Type B pancreatic cell (in vitro differentiated cells): ENCODE measurements at regions not wholly inside any gene's neighbourhood (a gene's known extent, or its start where the extent isn't known, plus 50 kb on each side); places are given as distances from the start of the nearest gene placed in this dataset.

ENCODE experiments used
- DNase-seq: peaks from one replicate; pipeline ENCODE4 v3.0.0; 2021; ENCODE audit warnings: mixed read lengths; ENCODE audit not compliant: unreplicated experiment; ENCODE audit errors: extremely low spot score
- H3K27ac Mint-ChIP-seq: 2 replicates; pipeline ENCODE4 v1.8.0; 2021; ENCODE audit warnings: mild to moderate bottlenecking, mixed read lengths
- H3K27me3 Mint-ChIP-seq: 2 replicates; pipeline ENCODE4 v1.8.0; 2021; ENCODE audit warnings: mixed read lengths
- H3K36me3 Mint-ChIP-seq: 2 replicates; pipeline ENCODE4 v1.8.0; 2021; ENCODE audit warnings: mixed read lengths
- H3K4me1 Mint-ChIP-seq: one replicate; pipeline ENCODE4 v1.8.0; 2021; ENCODE audit warnings: mixed read lengths; ENCODE audit not compliant: unreplicated experiment
- H3K4me3 Mint-ChIP-seq: 2 replicates; pipeline ENCODE4 v1.8.0; 2021; ENCODE audit warnings: mild to moderate bottlenecking, mixed read lengths
- H3K9me3 Mint-ChIP-seq: 2 replicates; pipeline ENCODE4 v1.8.0; 2021; ENCODE audit warnings: mixed read lengths
- TF ChIP-seq, protein P1 (sequence below): fragments of 200-600 bp; sonication (generic); conservative IDR thresholded peaks from 2 replicates; pipeline ENCODE4 v1.5.0; 2021; ENCODE audit warnings: antibody characterized with exemption, mild to moderate bottlenecking

DNA sequence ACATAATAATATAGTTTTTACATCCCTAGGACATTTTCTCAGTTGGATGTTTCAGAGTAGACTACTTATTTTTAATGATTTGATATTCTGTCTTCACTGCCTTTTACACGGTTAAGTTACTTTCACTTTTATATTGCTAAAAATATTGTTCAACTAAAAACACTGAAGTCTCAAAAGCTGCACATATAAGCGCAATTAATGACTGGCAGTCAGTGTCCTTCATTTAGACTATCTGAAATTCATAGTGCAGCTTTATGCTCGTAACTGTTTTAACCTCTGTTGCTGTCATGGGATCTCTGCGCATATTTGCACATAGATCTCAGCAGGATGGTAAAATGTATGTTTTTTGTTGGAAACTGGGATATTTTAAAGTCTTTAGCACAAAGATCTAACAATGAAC, 864.3 kb downstream of the SLITRK6 start:
- Mint-ChIP-seq H3K9me3 (peaks cover 4% of the 10 kb centered on the region), H3K4me1 (peaks cover 5% of the 10 kb centered on the region), H3K27me3 (no peaks in the 10 kb centered on the region), H3K4me3 (no peak overlapping the region), H3K36me3 (no peaks in the 10 kb centered on the region), H3K27ac (no peak overlapping the region)
- TF ChIP-seq, protein P1, sequence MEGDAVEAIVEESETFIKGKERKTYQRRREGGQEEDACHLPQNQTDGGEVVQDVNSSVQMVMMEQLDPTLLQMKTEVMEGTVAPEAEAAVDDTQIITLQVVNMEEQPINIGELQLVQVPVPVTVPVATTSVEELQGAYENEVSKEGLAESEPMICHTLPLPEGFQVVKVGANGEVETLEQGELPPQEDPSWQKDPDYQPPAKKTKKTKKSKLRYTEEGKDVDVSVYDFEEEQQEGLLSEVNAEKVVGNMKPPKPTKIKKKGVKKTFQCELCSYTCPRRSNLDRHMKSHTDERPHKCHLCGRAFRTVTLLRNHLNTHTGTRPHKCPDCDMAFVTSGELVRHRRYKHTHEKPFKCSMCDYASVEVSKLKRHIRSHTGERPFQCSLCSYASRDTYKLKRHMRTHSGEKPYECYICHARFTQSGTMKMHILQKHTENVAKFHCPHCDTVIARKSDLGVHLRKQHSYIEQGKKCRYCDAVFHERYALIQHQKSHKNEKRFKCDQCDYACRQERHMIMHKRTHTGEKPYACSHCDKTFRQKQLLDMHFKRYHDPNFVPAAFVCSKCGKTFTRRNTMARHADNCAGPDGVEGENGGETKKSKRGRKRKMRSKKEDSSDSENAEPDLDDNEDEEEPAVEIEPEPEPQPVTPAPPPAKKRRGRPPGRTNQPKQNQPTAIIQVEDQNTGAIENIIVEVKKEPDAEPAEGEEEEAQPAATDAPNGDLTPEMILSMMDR = no peak
- DNase-seq = no peak

DNA sequence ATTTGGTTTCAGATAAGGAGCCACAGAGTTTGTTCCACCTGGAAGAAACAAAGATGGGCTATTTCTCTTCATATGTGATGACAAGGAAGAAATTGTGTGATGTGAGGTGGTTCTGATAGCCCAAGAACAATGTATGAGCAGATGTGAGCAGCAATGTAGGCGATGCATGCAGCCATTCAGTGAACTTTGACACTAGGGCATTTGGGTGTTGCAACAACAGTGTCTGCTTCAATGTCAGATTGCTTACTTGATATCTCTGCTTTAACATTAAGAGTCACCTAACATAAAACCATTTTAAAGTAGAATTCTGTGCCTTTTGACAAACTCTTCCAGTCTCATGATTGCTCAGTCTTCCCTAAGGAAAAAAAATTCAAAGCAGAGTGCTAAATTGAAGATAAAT, 865.4 kb downstream of the SLITRK6 start:
- Mint-ChIP-seq H3K9me3 (peaks cover 7% of the 10 kb centered on the region), H3K4me1 (peaks cover 5% of the 10 kb centered on the region), H3K27ac (no peak overlapping the region), H3K36me3 (no peaks in the 10 kb centered on the region), H3K27me3 (no peaks in the 10 kb centered on the region), H3K4me3 (no peak overlapping the region)
- TF ChIP-seq, protein P1 = no peak
- no peak for DNase-seq

DNA sequence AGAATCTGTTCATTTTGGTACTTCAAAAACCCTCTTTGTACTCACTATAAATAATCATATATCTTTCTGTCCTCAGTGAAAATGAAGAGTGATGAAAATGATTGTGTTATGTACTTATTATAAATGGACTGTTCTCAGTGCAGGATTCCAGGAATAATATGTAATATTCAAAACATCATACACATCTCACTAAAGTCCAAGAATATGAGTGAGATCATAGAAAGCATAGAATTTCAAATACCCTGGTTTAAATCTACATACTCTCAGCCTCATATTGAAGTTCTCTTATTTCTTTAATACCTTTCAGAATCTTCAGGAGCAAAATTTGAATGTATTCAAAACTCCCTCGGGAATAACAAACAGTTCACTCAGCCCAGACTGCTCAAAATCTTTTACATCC, 868.0 kb downstream of the SLITRK6 start:
- no peak for DNase-seq
- no peak overlapping the region for H3K4me3 Mint-ChIP-seq
- TF ChIP-seq, protein P1 = no peak
- H3K27me3 Mint-ChIP-seq = no peaks in the 10 kb centered on the region
- no peaks in the 10 kb centered on the region for H3K36me3 Mint-ChIP-seq
- peaks cover 5% of the 10 kb centered on the region for H3K4me1 Mint-ChIP-seq
- peaks cover 9% of the 10 kb centered on the region for H3K9me3 Mint-ChIP-seq
- no peak overlapping the region for H3K27ac Mint-ChIP-seq

DNA sequence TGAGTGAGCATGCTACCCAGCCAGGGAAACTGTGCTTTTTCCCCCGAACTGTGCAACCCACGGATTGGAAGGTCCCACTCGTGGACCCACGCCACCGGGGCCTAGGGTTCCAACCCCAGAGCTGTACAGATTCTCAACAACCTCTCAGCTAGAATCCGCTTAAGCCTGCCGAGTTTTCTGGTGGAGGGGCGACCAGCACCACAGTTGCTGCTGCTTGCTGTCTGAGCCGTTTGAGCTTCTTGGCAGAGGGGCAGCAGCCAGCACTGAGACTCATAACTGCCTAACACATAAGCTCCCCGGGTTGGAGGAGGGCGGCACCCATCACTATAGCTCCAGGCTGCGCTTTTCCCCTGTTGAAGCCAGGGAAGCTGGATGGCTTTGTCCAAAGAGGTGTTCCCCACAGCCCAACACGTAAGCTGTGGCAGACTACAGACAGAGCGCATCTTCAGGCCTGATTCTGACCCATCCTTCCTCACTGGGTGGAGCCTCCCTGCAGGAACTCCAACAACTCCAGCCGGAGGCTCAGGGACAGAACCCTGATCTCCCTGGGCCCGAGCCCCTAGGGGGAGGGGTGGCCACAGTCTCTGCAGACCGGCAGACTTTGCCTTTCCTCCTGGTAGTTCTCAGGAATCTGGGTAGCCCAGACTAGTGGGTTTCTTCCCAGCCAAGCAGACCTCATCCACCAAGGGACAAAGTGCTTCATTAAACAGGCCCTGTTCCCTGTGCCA, 871.6 kb downstream of the SLITRK6 start:
- H3K27ac Mint-ChIP-seq = no peak overlapping the region
- TF ChIP-seq, protein P1 = no peak
- H3K36me3 Mint-ChIP-seq = no peaks in the 10 kb centered on the region
- no peaks in the 10 kb centered on the region for H3K4me1 Mint-ChIP-seq
- H3K9me3 Mint-ChIP-seq = peaks cover 5% of the 10 kb centered on the region
- H3K4me3 Mint-ChIP-seq = no peak overlapping the region
- H3K27me3 Mint-ChIP-seq = no peaks in the 10 kb centered on the region
- DNase-seq = no peak

DNA sequence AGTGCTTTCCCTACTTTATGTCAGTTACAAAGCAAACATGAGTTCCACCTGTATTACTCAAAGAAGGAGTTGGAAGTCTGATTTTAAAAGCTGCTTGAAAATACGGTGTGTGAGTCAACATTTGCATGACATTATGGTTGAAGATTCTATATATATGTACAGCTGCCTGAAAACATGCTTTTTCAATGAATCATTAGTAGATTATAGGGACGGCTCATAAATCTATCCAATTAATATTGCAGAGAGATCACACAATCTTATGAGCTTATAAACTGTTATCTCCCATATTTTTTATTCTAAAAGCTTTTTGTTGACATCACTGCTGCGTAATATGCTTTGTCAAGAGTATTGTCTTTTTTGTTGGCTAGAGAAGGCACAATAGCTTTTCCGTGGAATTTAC, 873.8 kb downstream of the SLITRK6 start:
- Mint-ChIP-seq H3K4me3 (no peak overlapping the region), H3K36me3 (no peaks in the 10 kb centered on the region), H3K9me3 (peaks cover 5% of the 10 kb centered on the region), H3K4me1 (no peaks in the 10 kb centered on the region), H3K27ac (no peak overlapping the region), H3K27me3 (no peaks in the 10 kb centered on the region)
- TF ChIP-seq, protein P1 = no peak
- DNase-seq = no peak
